NCI-H524 (cell line): ENCODE measurements at regions not wholly inside any gene's neighbourhood (a gene's known extent, or its start where the extent isn't known, plus 50 kb on each side); places are given as distances from the start of the nearest gene placed in this dataset.

ENCODE experiments used
- DNase-seq, 2 experiments: peaks; one replicate each; lab custom pipeline; 2025; lab: John Stamatoyannopoulos, UW

DNA sequence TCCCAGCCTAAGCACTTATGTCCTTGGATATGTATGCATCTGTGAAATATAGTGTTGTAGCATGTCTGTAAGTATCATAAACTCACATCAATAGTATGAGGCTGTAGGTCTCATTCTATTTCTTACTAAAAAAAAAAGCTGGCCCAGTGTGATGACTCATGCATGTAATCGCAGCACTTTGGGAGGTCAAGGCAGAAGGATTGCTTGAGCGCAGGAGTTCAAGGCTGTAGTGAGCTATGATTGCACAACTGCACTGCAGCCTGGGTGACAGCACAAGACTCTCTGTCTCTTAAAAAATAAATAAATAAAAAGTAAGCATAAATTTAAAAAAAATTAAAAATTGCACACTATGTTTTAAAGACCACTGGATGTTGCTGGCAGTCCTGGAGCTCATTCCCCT is 79.1 kb upstream of the SPATA13 start:
- DNase-seq, result no peak

DNA sequence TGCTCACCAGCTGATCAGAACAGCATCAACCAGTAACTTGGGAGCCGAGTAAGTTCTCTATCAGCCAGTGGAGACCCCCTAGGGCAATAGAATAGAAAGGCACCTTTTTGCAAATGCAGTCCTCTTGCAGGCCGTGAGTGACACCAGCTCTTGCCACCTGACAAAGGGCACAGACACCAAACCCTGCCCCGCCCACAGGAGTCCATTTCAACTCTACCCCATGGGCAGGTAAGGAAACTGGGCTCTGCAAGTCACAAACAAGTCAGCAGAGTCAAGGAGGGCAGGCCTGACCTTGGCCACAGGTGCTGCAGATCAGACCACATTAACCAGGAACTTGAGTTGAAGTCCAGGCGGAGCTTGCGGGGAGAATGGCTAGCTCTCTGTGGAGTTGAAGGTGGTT is 77.4 kb upstream of the SPATA13 start:
- no peak for DNase-seq

- DNase-seq, result peak; percentile 50 to 82
These were observed 76.6 kb upstream of the SPATA13 start for GRCh38 chr13:24083722-24084421.

GRCh38 chr13:24085662-24086061 is 74.9 kb upstream of the SPATA13 start:
- no peak for DNase-seq

- no peak for DNase-seq
These were observed 73.9 kb upstream of the SPATA13 start for GRCh38 chr13:24086642-24087041.

DNA sequence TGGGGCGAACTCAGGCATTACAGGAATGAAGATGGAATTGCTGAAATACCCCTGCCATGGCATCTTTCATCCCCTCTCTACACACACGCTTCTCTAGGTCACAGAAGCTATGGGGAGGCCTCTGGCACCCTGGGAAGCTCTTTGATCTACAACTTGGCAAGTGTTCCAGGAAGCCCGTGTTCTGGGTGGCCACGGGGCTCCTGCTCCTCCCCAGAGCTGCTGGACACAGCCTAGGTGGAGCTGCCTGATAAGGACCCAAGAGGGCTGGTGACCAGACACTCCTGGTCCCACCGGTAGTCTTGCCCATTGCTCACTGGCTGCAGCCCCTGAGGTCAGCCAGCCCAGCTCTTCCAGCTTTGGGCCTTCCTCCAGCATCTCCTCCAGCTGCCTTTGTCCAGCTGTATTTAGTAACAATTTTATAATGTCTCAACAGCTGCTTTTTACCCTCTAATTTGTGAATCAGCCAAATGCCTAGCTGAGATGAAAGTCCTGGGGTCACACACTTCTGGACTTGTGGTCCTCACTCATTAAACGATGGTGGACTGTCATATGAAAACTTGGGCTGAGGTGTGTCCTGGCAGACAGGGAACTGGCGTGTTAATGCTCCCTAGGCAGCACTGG is 72.8 kb upstream of the SPATA13 start:
- DNase-seq, result no peak

DNA sequence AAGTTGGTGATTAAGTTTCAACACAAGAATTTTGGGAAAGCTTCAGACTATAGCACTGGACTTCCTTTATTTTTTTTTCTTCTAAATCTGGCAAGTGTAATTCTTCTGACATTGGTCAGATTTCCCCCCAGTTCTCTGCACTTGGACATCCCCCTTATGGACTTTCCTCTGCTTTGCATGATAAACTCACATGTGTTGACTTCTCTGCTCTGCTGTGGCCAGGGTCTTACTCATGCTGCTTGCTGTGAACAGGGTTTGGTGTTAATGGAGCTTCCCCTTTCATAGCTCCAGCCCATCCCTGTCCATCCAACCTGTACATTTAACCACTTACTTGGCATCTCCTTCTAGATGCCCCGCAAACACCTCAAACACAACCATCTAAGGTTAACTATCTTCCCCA is 70.5 kb upstream of the SPATA13 start:
- no peak for DNase-seq

GRCh38 chr13:24091080-24091479 is 69.4 kb upstream of the SPATA13 start:
- DNase-seq, result no peak

GRCh38 chr13:24092108-24092507 is 68.4 kb upstream of the SPATA13 start:
- no peak for DNase-seq

DNA sequence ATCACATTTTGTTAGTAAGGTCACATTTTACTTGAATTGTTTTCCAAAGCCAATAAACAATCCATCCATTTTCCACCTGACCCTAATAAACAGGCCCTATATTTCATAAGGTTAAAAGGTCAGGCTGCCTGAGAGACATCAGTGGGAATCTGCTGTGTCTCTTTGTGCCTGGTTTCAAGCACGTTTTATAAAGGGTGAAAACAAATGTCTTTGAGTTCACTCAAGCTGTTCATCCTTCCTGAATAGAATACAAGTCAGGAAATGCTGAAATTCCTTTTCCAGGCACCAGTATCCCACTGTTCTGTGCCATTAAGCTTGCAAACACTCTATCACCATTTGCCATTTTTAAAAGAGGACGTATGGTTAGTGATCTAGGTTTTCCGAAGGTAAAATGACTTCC is 67.5 kb upstream of the SPATA13 start:
- DNase-seq, result no peak

DNA sequence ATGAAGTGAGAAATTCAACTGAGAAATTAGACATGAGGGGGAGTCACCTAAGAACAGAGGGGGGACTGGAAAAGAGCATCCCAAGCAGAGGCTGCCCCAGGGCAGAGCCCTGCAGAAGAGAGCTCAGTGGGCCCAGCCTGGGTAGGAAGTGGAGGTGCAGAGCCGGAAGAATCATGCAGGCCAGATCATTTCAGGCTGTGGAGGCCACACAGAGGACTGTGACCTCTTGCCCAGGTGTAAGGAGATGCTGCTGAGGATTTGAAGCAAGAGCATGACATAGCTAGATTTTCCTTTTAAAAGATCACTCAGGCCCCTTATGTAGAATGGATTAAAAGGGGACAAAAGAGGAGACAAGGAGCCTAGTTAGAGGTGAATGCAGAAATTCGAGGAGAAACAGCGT is 63.9 kb upstream of the SPATA13 start:
- DNase-seq, result no peak

- no peak for DNase-seq
These were observed 63.5 kb upstream of the SPATA13 start for GRCh38 chr13:24097064-24097463.

- no peak for DNase-seq
These were observed 62.9 kb upstream of the SPATA13 start for GRCh38 chr13:24097667-24098066.

DNA sequence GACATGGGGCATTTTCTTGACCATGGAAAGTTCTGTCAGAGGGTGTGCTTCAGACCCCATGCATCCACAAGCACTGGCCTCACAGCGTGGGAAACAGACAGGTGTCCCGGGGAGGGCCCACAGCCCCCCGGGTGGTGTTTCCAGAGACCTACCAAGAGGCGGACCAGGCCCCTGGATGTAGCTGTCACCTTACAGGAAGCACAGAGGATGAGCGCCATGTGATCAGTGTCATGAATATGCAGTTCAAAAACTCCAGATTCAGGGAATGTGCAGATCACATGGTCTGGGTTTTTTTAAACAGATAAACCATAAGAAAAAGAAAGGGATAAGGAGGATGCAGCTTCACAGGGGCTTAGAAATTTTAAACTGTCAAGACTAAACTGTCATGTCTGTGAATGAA is 61.0 kb upstream of the SPATA13 start:
- DNase-seq, result no peak

GRCh38 chr13:24100188-24100587 is 60.3 kb upstream of the SPATA13 start:
- no peak for DNase-seq

- no peak for DNase-seq
These were observed 56.6 kb upstream of the SPATA13 start for GRCh38 chr13:24103782-24104372.

DNA sequence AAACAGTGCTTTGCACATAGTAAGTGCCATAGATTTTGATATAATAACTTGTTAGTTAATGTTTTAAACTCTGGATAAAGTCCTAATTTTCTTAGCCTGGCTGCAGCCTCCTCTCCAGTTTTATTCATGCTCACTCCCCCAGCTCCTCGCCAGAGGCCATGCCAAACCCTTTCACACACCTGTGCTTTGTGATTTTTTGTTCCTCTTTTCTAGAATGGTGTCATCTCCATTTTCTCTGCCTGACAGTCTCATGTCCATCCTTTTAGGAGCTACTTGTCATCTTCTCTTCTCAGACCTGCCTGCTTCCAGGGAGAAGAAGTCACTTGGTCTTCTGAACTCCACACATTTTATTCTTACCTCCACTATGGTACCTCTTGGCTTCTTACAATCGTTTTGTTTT is 55.8 kb upstream of the SPATA13 start:
- no peak for DNase-seq

- DNase-seq, result no peak
These were observed 54.1 kb upstream of the SPATA13 start for GRCh38 chr13:24106429-24106828.

DNA sequence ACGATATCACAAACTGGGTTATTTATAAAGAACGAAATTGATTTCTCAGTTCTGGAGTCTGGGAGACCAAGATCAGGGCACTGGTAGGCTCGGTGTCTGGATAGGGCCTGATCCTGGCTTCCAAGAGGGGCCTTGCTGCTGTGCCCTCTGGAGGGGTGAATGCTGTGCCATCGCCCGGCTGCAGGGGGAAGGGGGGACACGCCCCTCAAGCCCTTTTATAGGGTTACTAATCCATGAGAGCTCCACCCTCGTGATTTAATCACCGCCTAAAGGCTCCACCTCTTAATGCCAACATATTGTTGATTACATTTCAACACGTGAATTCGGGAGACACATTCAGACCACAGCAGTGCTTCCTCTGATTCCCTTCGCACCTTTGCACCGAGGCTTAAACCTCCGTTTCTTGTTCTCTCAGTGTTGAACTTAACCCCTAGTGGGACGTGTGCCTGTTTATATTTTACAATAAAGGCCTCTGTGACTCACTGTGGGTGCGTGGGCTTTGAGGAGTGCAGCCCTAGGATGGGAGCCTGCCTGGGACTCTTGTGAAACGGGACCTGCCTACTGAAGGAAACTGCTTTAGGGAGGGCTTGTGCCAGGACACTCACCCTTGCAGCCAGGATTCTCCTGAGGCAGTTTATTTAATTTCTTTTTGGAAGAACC is 52.4 kb upstream of the SPATA13 start:
- peak in 1 of 2 experiments; percentile 11 for DNase-seq

GRCh38 chr13:24108615-24108965 is 51.9 kb upstream of the SPATA13 start:
- DNase-seq, result no peak

DNA sequence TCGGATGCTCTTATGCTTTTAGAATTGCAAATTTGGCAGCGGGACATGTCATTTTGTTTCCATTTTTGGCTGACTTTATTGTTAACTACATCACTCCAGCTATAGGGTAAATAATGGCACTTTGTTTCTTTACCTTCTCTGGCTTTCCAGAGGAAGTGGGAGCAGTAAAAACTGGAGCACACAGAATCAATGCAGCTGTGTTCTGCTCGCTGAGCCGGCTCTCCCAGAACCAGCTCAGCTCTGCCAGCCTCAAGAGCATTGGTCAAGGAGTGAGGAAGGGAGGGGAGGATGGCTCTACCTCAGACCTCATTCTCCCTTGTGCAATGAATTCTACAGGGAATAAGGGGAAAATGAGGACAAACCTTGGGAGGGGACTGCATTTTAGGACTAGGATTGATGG is 50.5 kb upstream of the SPATA13 start:
- DNase-seq, result no peak
